Umbilical cord (tissue), 1 donor: ENCODE measurements at regions not wholly inside any gene's neighbourhood (a gene's known extent, or its start where the extent isn't known, plus 50 kb on each side); places are given as distances from the start of the nearest gene placed in this dataset.

Experiments used
- DNase-seq: peaks from one replicate; pipeline ENCODE4 v3.0.0-alpha.2; 2015; ENCODE audit warnings: low spot score

- DNase-seq, result no peak
These were observed 76.1 kb downstream of the SLC25A47 start for GRCh38 chr14:100399052-100399849.

GRCh38 chr14:100400115-100400514 is 77.0 kb downstream of the SLC25A47 start:
- no peak for DNase-seq

GRCh38 chr14:100401031-100401692 is 78.0 kb downstream of the SLC25A47 start:
- no peak for DNase-seq

GRCh38 chr14:100401792-100402191 is 78.7 kb downstream of the SLC25A47 start:
- no peak for DNase-seq

GRCh38 chr14:100402631-100403030 is 79.5 kb downstream of the SLC25A47 start:
- DNase-seq, result no peak

GRCh38 chr14:100403105-100403504 is 80.0 kb downstream of the SLC25A47 start:
- no peak for DNase-seq

- no peak for DNase-seq
These were observed 80.7 kb downstream of the SLC25A47 start for GRCh38 chr14:100403802-100404365.

- DNase-seq, result no peak
These were observed 81.3 kb downstream of the SLC25A47 start for GRCh38 chr14:100404419-100404818.

- no peak for DNase-seq
These were observed 82.8 kb downstream of the SLC25A47 start for GRCh38 chr14:100405760-100406455.

- DNase-seq, result no peak
These were observed 83.5 kb downstream of the SLC25A47 start for GRCh38 chr14:100406505-100407131.

GRCh38 chr14:100407376-100408102 is 84.4 kb downstream of the SLC25A47 start:
- DNase-seq, result no peak

- no peak for DNase-seq
These were observed 85.3 kb downstream of the SLC25A47 start for GRCh38 chr14:100408350-100409002.

GRCh38 chr14:100409003-100409360 is 85.8 kb downstream of the SLC25A47 start:
- peak; percentile 69 for DNase-seq

- no peak for DNase-seq
These were observed 86.5 kb downstream of the SLC25A47 start for GRCh38 chr14:100409651-100410050.

GRCh38 chr14:100410056-100410565 is 87.0 kb downstream of the SLC25A47 start:
- no peak for DNase-seq

- DNase-seq, result no peak
These were observed 90.6 kb downstream of the SLC25A47 start for GRCh38 chr14:100413699-100414098.

GRCh38 chr14:100415226-100415625 is 92.1 kb downstream of the SLC25A47 start:
- no peak for DNase-seq

GRCh38 chr14:100416081-100416680 is 93.0 kb downstream of the SLC25A47 start:
- no peak for DNase-seq

GRCh38 chr14:100416921-100417860 is 94.1 kb downstream of the SLC25A47 start:
- peak; percentile 86 for DNase-seq
